Heart left ventricle (tissue), 13 donors: ENCODE measurements at regions not wholly inside any gene's neighbourhood (a gene's known extent, or its start where the extent isn't known, plus 50 kb on each side); places are given as distances from the start of the nearest gene placed in this dataset.

ENCODE experiments used
- CTCF ChIP-seq, 12 donors: fragments of 200-600 bp; sonication (generic) in 4 of 12; IDR thresholded peaks; one replicate each; pipeline versions ENCODE4 v1.5.0 to v1.8.0; 2018 to 2022; ENCODE audit warnings: antibody characterized with exemption in 12 of 12, mild to moderate bottlenecking in 5 of 12
- POLR2A ChIP-seq, 2 donors: fragments of 450-650 bp; IDR thresholded peaks; one replicate each; pipeline ENCODE4 v1.6.1; 2017; ENCODE audit warnings: antibody characterized with exemption in 2 of 2, mild to moderate bottlenecking in 2 of 2, moderate library complexity in 2 of 2
- donor health status: ischemic (EF 13 %, LVEDD 7.1; RV severe dilation, severe dysfunction).
- donor health status: DM: no; HTN: yes; CAD: no.
- donor health status: DM: no; HTN: no; CAD: no.
- donor health status: ischemic (EF 25% LVEDD 6.9; RV normal size, moderate dysfunction).
- donor health status: ischemic (EF 25% LVEDD 5.7; RV mildly dilated, moderate dysfunction).
- donor health status: ischemic (EF 35%, LVEDD 5.7; RV mildly dilated, moderate dysfunction).
- donor health status: nonischemic (EF 11% LVEDD 7.7; RV severe dilation, severe dysfunction).
- donor health status: DM: yes; HTN: yes; CAD: no.
- donor health status: PGD.
- donor health status: ischemic (EF 29% LVEDD 5.4; RV normal size, mild dysfunction).
- donor health status: nonischemic (EF 23%, LVEDD 6.1; RV moderate dilation, normal function).

- TF ChIP-seq CTCF (IDR thresholded peaks at IDR 0.05) (no peak), POLR2A (IDR thresholded peaks at IDR 0.05) (no peak)
Observed at GRCh38 chr16:55388131-55388862, 64.3 kb downstream of the IRX6 start.
